HAP-1 (cell line): ENCODE measurements at regions not wholly inside any gene's neighbourhood (a gene's known extent, or its start where the extent isn't known, plus 50 kb on each side); places are given as distances from the start of the nearest gene placed in this dataset.
"Not testable (repeated sequence)": the region's sequence is repeated elsewhere in the genome, so short reads cannot be mapped to it uniquely, and the experiment has no call there.

Experiments used
- DNase-seq, 2 experiments: peaks; one replicate each; pipeline ENCODE4 v3.0.0-alpha.2; 2016 to 2020; ENCODE audit warnings: low spot score in 2 of 2
- H3K27me3 ChIP-seq: fragments of 250-450 bp; sonication (Bioruptor Pico); 2 replicates; pipeline ENCODE4 v1.5.1; 2020; ENCODE audit warnings: low read depth, mild to moderate bottlenecking, moderate library complexity
- H3K36me3 ChIP-seq: fragments of 250-450 bp; sonication (Bioruptor Pico); replicated peaks from 2 replicates; pipeline ENCODE4 v1.5.1; 2020; ENCODE audit warnings: mild to moderate bottlenecking
- H3K4me1 ChIP-seq: fragments of 250-450 bp; sonication (Bioruptor Pico); 2 replicates; pipeline ENCODE4 v1.5.1; 2020; ENCODE audit warnings: mild to moderate bottlenecking
- H3K4me3 ChIP-seq: fragments of 250-450 bp; sonication (Bioruptor Pico); 2 replicates; pipeline ENCODE4 v1.5.1; 2020; ENCODE audit warnings: mild to moderate bottlenecking, moderate library complexity
- H3K9me3 ChIP-seq: fragments of 250-450 bp; sonication (Bioruptor Pico); 2 replicates; pipeline ENCODE4 v1.5.1; 2020; ENCODE audit warnings: mild to moderate bottlenecking, moderate library complexity
- in situ Hi-C: fragments of 300-500 bp; cut with MboI; formaldehyde crosslinking; loops from 3 replicates; pipeline ENCODE4 v1.14.3; 2020; ENCODE audit warnings: low sequenced_read_pairs, inconsistent platforms, mixed read lengths

DNA sequence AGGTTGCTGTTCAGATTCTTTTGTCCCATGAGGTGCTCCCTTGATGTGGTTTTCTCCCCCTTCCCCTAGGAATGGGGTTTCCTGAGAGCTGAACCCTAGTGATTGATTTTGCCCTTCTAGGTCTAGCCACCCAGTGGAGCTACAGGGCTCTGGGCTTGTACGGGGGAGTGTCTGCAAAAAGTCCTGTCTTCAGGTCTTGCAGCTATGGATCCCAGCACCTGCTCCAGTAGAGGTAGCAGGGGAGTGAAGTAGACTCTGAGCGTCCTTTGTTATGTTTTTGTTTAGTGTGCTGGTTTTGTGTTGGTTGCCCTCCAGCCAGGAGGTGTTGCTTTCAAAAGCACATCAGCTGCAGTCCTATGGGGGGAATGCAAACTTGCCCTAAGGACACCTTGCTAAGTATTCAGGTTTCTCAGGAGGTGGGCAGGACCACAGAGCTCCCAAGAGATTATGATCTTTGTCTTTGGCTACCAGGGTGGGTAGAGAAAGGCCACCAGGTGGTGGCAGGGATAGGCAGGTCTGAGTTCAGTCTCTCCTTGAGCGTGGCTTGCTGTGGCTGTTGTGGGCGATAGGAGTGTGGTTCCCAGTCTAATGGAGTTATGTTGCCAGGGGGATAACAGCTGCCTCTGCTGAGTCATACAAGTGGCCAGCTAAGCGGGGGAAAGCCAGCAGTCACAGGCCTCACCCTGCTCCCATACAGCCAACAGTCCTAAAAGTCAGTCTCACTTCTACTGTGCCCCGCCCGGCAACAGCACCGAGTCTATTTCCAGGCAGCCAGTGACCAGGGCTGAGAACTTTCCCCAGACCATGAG lies 92.4 kb upstream of the JCAD start:
- in situ Hi-C loops = no loop called here
- H3K4me1 ChIP-seq = no peaks in the 10 kb centered on the region
- no peaks in the 10 kb centered on the region for H3K9me3 ChIP-seq
- no peaks in the 10 kb centered on the region for H3K36me3 ChIP-seq
- H3K4me3 ChIP-seq = no peak overlapping the region
- H3K27me3 ChIP-seq = peaks cover 2% of the 10 kb centered on the region; the same call in 1 of the 2 replicates
- DNase-seq = no peak

GRCh38 chr10:30141423-30141822 lies 82.0 kb upstream of the JCAD start:
- H3K9me3 ChIP-seq = no peaks in the 10 kb centered on the region
- H3K27me3 ChIP-seq = no peaks in the 10 kb centered on the region
- no peak overlapping the region for H3K4me3 ChIP-seq
- DNase-seq = no peak
- in situ Hi-C loops = no loop called here
- H3K36me3 ChIP-seq = no peaks in the 10 kb centered on the region
- no peaks in the 10 kb centered on the region for H3K4me1 ChIP-seq

- Histone ChIP-seq H3K9me3 (no peaks in the 10 kb centered on the region), H3K27me3 (no peaks in the 10 kb centered on the region), H3K4me3 (no peak overlapping the region), H3K36me3 (no peaks in the 10 kb centered on the region), H3K4me1 (no peaks in the 10 kb centered on the region)
- DNase-seq = no peak
- in situ Hi-C loops = no loop called here
These were observed 75.0 kb upstream of the JCAD start for GRCh38 chr10:30134171-30134945.

DNA sequence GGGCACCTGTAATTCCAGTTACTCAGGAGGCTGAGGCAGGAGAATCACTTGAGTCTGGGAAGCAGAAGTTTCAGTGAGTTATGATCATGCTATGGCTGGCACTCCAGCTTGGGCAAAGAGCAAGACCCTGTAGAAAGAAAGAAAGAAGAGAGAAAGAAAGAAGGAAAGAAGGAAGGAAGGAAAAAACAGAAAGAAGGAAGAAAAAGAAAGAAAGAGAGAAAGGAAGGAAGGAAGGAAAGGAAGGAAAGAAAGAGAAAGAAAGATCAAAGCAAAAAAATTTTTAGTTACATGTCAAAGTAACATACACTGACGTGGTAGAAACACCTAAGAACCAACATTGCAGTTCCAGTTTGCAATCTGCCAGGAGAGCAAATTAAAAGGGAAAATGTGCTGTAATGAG lies 73.8 kb upstream of the JCAD start:
- H3K36me3 ChIP-seq = no peaks in the 10 kb centered on the region
- H3K4me1 ChIP-seq = no peaks in the 10 kb centered on the region
- H3K9me3 ChIP-seq = no peaks in the 10 kb centered on the region
- no peak for DNase-seq
- no peaks in the 10 kb centered on the region for H3K27me3 ChIP-seq
- in situ Hi-C loops = no loop called here
- H3K4me3 ChIP-seq = no peak overlapping the region

DNA sequence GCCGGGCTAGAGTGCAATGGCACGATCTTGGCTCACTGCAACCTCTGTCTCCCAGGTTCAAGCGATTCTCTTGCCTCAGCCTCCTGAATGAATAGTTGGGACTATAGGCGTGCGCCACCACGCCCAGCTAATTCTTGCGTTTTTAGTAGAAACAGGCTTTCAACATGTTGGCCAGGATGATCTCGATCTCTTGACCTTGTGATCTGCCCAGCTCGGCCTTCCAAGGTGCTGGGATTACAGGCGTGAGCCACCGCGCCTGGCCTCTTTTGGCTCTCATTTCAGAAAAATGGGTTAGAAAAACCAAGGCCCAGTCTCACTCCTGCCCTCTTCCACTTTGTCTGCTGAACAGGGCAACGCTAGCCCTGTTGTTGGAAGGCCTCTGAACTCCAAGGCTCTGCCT lies 72.0 kb upstream of the JCAD start:
- H3K36me3 ChIP-seq, H3K4me3 ChIP-seq, H3K9me3 ChIP-seq, H3K27me3 ChIP-seq, H3K4me1 ChIP-seq, in situ Hi-C loops, DNase-seq: not testable (repeated sequence)

GRCh38 chr10:30129326-30129725 lies 69.9 kb upstream of the JCAD start:
- H3K4me1 ChIP-seq, H3K9me3 ChIP-seq, in situ Hi-C loops, H3K4me3 ChIP-seq, H3K27me3 ChIP-seq, DNase-seq, H3K36me3 ChIP-seq: not testable (repeated sequence)

DNA sequence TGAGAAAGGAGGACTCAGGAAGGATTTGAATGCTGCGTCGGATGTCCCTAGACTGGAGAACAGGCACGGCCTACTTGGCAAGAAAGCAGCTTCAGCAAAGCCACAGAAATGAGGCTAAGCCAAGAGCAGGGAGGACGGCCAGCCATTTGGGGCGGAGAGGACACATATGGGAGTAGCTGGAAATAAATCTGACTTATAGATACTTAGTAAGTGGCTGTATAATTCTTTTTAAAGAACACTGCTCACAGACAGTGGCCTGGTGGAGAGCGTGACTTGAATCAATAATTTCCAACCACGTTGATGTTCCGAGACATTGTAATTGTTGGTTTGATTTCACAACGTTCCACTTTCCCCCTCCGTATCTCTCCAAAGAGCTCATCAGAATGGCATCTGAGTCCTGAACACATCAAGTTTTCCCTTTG lies 67.7 kb upstream of the JCAD start:
- in situ Hi-C loops = no loop called here
- H3K4me1 ChIP-seq = no peaks in the 10 kb centered on the region
- H3K9me3 ChIP-seq = no peaks in the 10 kb centered on the region
- no peak for DNase-seq
- no peaks in the 10 kb centered on the region for H3K36me3 ChIP-seq
- no peaks in the 10 kb centered on the region for H3K27me3 ChIP-seq
- no peak overlapping the region for H3K4me3 ChIP-seq

DNA sequence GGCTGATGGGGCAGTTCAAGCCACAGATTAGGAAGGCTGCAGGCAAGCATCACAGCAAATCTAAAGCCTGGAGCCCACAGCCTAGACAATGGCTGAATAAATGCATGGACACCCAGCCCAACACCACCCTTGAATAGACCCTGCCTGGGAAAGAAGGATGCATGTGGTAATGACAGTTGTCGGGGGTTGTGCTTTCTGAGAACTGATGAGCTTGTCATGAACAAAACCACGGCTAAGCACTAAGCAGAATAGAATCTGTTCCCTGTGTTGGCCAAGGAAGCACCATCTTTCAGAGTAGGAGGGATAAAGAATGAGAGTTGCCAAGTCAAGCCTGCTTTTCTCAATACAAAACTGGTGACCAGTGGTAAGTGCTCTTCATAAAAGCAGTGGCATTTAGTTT lies 66.1 kb upstream of the JCAD start:
- no peaks in the 10 kb centered on the region for H3K4me1 ChIP-seq
- in situ Hi-C loops = no loop called here
- H3K9me3 ChIP-seq = no peaks in the 10 kb centered on the region
- no peak overlapping the region for H3K4me3 ChIP-seq
- DNase-seq = no peak
- H3K27me3 ChIP-seq = no peaks in the 10 kb centered on the region
- H3K36me3 ChIP-seq = no peaks in the 10 kb centered on the region

GRCh38 chr10:30124704-30125103 lies 65.3 kb upstream of the JCAD start:
- Histone ChIP-seq H3K4me3 (no peak overlapping the region), H3K9me3 (no peaks in the 10 kb centered on the region), H3K36me3 (no peaks in the 10 kb centered on the region), H3K4me1 (no peaks in the 10 kb centered on the region), H3K27me3 (no peaks in the 10 kb centered on the region)
- in situ Hi-C loops = no loop called here
- no peak for DNase-seq

DNA sequence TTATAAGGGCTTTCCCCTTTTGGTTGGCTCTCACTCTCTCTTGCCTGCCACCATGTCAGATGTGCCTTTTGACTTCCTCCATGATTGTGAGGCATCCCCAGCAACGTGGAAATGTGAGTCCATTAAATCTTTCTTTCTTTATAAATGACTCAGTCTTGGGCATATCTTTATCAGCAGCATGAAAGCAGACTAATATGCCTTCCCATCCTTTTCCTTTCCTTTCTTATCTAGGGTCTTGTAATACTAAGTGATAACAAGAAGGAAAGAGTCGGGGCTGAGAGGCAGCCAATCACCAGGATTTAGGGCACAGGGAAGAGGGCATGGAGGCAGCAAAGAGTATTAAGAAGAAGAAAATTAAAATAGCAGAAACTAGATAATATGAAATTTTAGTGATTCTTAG lies 62.0 kb upstream of the JCAD start:
- H3K36me3 ChIP-seq = no peaks in the 10 kb centered on the region
- no peak for DNase-seq
- H3K4me1 ChIP-seq = no peaks in the 10 kb centered on the region; the same call in 1 of the 2 replicates
- no peaks in the 10 kb centered on the region for H3K27me3 ChIP-seq
- H3K9me3 ChIP-seq = no peaks in the 10 kb centered on the region
- H3K4me3 ChIP-seq = no peak overlapping the region
- in situ Hi-C loops = no loop called here

- peaks cover 12% of the 10 kb centered on the region for H3K4me1 ChIP-seq
- H3K9me3 ChIP-seq = no peaks in the 10 kb centered on the region
- H3K27me3 ChIP-seq = no peaks in the 10 kb centered on the region
- H3K4me3 ChIP-seq = no peak overlapping the region
- DNase-seq = no peak
- in situ Hi-C loops = no loop called here
- H3K36me3 ChIP-seq = no peaks in the 10 kb centered on the region
These were observed 59.2 kb upstream of the JCAD start for GRCh38 chr10:30118590-30118989.

DNA sequence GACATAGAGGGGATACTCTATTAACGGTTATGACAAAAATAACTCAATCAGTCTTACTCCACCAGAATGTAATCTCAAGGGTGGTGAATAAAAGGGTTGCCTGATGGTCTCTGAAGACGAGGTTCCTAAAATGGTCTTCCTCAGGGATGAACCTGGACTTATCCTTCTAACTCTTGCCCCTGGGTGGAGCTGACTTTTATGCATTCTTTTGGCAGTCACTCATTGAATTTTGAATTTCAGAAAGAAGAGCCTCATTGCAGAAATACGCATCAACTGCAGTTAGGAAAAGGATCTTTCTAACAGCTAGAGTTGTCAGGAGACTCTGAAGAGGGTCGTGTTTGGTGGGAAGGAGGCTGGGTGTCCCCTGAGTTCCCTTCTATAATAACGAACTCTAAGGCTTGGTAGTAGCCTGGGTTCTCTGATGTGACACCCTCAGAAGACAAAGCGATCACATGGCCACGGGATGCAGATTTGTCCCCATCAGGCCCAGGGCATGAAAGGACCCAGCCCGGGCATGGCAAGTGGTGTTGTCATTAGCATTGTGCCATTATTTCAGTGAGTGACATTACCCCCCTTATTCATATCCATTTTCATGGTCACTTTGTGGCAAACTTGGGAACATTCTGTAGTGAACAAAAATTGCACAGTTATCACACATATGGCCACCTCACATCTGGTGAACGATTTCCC lies 58.6 kb upstream of the JCAD start:
- in situ Hi-C loops = no loop called here

DNA sequence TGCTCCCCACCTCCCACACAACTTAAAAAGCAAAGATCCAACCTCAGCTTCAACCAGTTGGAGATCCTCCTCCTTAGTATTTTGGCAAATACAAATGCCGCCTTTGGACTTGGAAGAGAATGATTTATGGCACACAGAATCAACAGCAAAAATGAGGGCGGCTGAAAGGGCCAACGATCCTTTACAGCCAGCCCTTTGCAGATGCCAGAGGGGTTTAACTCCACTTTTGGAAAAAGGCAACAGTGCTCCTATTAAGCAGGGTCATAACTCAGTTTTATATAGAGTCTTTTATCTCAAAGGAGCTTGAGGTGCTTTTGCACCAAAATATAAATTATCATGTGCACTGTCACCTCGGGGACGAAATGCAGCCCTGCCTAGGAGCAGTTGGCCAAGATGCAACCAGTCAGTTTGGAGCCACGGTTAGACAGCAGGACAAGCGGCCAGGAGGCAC lies 56.7 kb upstream of the JCAD start:
- peaks cover 13% of the 10 kb centered on the region for H3K4me1 ChIP-seq
- in situ Hi-C loops = no loop called here
- no peak overlapping the region for H3K4me3 ChIP-seq
- no peaks in the 10 kb centered on the region for H3K27me3 ChIP-seq
- H3K9me3 ChIP-seq = no peaks in the 10 kb centered on the region
- no peaks in the 10 kb centered on the region for H3K36me3 ChIP-seq
- DNase-seq = no peak

More for the DNA sequence above, 58.6 kb upstream of the JCAD start:
- no peaks in the 10 kb centered on the region for H3K9me3 ChIP-seq
- H3K4me3 ChIP-seq = no peak overlapping the region
- no peaks in the 10 kb centered on the region for H3K27me3 ChIP-seq
- no peaks in the 10 kb centered on the region for H3K36me3 ChIP-seq
- no peak for DNase-seq
- peaks cover 13% of the 10 kb centered on the region for H3K4me1 ChIP-seq

DNA sequence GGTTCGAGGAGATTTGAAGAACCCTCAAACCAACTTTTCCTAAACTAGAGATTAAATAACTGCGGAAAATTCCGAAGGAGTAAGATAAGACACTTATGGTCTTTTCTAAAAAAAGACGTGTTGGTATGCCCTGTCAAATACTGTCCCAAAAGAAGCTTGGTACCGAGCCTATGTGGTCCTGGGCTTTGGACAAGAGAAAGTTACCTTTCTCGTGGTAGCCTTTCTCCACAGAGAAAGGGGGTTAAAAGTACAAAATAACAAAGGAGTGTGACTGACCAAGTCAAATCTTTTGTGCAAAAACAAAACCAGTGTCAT lies 56.2 kb upstream of the JCAD start:
- in situ Hi-C loops = no loop called here
- no peak overlapping the region for H3K4me3 ChIP-seq
- H3K9me3 ChIP-seq = no peaks in the 10 kb centered on the region
- DNase-seq = no peak
- H3K4me1 ChIP-seq = peaks cover 13% of the 10 kb centered on the region
- H3K27me3 ChIP-seq = no peaks in the 10 kb centered on the region
- H3K36me3 ChIP-seq = no peaks in the 10 kb centered on the region
